GM12872 (cell line): ENCODE measurements at regions not wholly inside any gene's neighbourhood (a gene's known extent, or its start where the extent isn't known, plus 50 kb on each side); places are given as distances from the start of the nearest gene placed in this dataset.

Source experiments
- CTCF ChIP-seq: IDR thresholded peaks from 3 replicates; pipeline ENCODE4 v1.5.1; 2011; ENCODE audit warnings: low read depth, mild to moderate bottlenecking, low read length, moderate library complexity; ENCODE audit not compliant: insufficient read depth

GRCh38 chr6:22807261-22807660 lies 237.9 kb downstream of the HDGFL1 start:
- TF ChIP-seq CTCF, result no peak

- no peak for TF ChIP-seq CTCF
Observed at GRCh38 chr6:22807818-22808217, 238.5 kb downstream of the HDGFL1 start.

- no peak for TF ChIP-seq CTCF
Observed at GRCh38 chr6:22808466-22808865, 239.1 kb downstream of the HDGFL1 start.

- no peak for TF ChIP-seq CTCF
Observed at GRCh38 chr6:22809370-22809769, 240.0 kb downstream of the HDGFL1 start.

GRCh38 chr6:22819209-22819608 lies 249.8 kb downstream of the HDGFL1 start:
- TF ChIP-seq CTCF, result no peak

- TF ChIP-seq CTCF, result no peak
Observed at GRCh38 chr6:22821664-22822320, 252.4 kb downstream of the HDGFL1 start.

- TF ChIP-seq CTCF, result no peak
Observed at GRCh38 chr6:22825210-22825609, 255.8 kb downstream of the HDGFL1 start.
